ENCODE measurements at regions not wholly inside any gene's neighbourhood (a gene's known extent, or its start where the extent isn't known, plus 50 kb on each side); places are given as distances from the start of the nearest gene placed in this dataset.

GRCh38 chr13:50071379-50071778 lies 56.1 kb downstream of the KCNRG start:
- TF ChIP-seq EZH2phosphoT487 (conservative IDR thresholded peaks at IDR 0.05; ENCODE audit: low read length) (no peak), CTCF (IDR thresholded peaks at IDR 0.05; ENCODE audit: insufficient read depth, low read length, poor library complexity, severe bottlenecking) (no peak)

All from SU-DHL-6 (cell line).